CD4-positive, alpha-beta T cell (primary cell): ENCODE measurements at regions not wholly inside any gene's neighbourhood (a gene's known extent, or its start where the extent isn't known, plus 50 kb on each side); places are given as distances from the start of the nearest gene placed in this dataset.

ENCODE experiments used
- ATAC-seq: fragments of 200-7000 bp; cut with Tn5 transposase; one replicate; pipeline ENCODE4 v1.10.0; 2022; ENCODE audit warnings: mild to moderate bottlenecking; ENCODE audit not compliant: poor library complexity
- CTCF ChIA-PET: fragments of 350-600 bp; sonication (Branson Sonifier 250); formaldehyde crosslinking; loops from one replicate; lab custom pipeline; 2021; ENCODE audit warnings: antibody characterized with exemption, inconsistent platforms; lab: Charles Lee
- POLR2A ChIA-PET: fragments of 350-600 bp; sonication (Branson Sonifier 250); formaldehyde crosslinking; loops from one replicate; lab custom pipeline; 2021; ENCODE audit warnings: antibody characterized with exemption, inconsistent platforms; lab: Charles Lee
- DNase-seq, 14 experiments: peaks; one replicate each; pipeline ENCODE4 v3.0.0-alpha.2; 2013 to 2020; ENCODE audit warnings: mixed read lengths in 2 of 14
- H3K27ac ChIP-seq, 2 donors: one replicate each; pipeline versions ENCODE4 v1.5.1 to v1.7.0; 2013; ENCODE audit warnings: low read length in 2 of 2, low read depth in 1 of 2, mild to moderate bottlenecking in 1 of 2
- H3K27me3 ChIP-seq, 2 experiments: 1 replicate in 1 of 2; 2 replicates in 1 of 2; pipeline versions ENCODE4 v1.6.1 to v1.7.0; 2013; ENCODE audit warnings: low read length in 2 of 2, control low read depth in 1 of 2, mild to moderate bottlenecking in 1 of 2, moderate library complexity in 1 of 2; ENCODE audit not compliant: insufficient read depth in 2 of 2, control insufficient read depth in 1 of 2
- H3K36me3 ChIP-seq: one replicate; pipeline ENCODE4 v1.6.1; 2013; ENCODE audit warnings: low read length, control low read depth; ENCODE audit not compliant: insufficient read depth
- H3K4me1 ChIP-seq: one replicate; pipeline ENCODE4 v1.6.1; 2013; ENCODE audit warnings: low read length, control low read depth; ENCODE audit not compliant: insufficient read depth
- H3K4me3 ChIP-seq: one replicate; pipeline ENCODE4 v1.5.1; 2013; ENCODE audit warnings: mild to moderate bottlenecking, low read length, moderate library complexity
- H3K9me3 ChIP-seq, 2 experiments: 1 replicate in 1 of 2; 2 replicates in 1 of 2; pipeline versions ENCODE4 v1.6.1 to v1.7.0; 2013; ENCODE audit warnings: low read length in 2 of 2, mild to moderate bottlenecking in 2 of 2, control low read depth in 1 of 2, moderate library complexity in 1 of 2; ENCODE audit not compliant: control insufficient read depth in 1 of 2, insufficient read depth in 1 of 2
- H3K27ac Mint-ChIP-seq: one replicate; pipeline ENCODE4 v1.8.0; 2020; ENCODE audit warnings: mixed read lengths
- H3K27me3 Mint-ChIP-seq: one replicate; pipeline ENCODE4 v1.8.0; 2021; ENCODE audit warnings: mixed read lengths
- H3K36me3 Mint-ChIP-seq: one replicate; pipeline ENCODE4 v1.8.0; 2021; ENCODE audit warnings: low read depth, mixed read lengths
- H3K4me1 Mint-ChIP-seq: one replicate; pipeline ENCODE4 v1.8.0; 2021; ENCODE audit warnings: low read depth, mixed read lengths
- H3K4me3 Mint-ChIP-seq: one replicate; pipeline ENCODE4 v1.8.0; 2020; ENCODE audit warnings: mild to moderate bottlenecking, mixed read lengths
- H3K9me3 Mint-ChIP-seq: one replicate; pipeline ENCODE4 v1.8.0; 2020; ENCODE audit warnings: mixed read lengths
- CTCF ChIP-seq: fragments of 200-600 bp; IDR thresholded peaks from one replicate; pipeline ENCODE4 v1.8.0; 2022; ENCODE audit warnings: antibody characterized with exemption, mild to moderate bottlenecking
- intact Hi-C, 2 experiments: fragments of 100-400 bp; cut with DNase I in 1 of 2; cut with micrococcal nuclease in 1 of 2; formaldehyde crosslinking; loops; one replicate each; pipeline versions ENCODE4 v1.15.1 to v1.9.0; 2023 to 2025; cut with DNase I, micrococcal nuclease

- DNase-seq (no peak), ATAC-seq (no peak)
- no peaks in the 10 kb centered on the region for H3K27me3 Mint-ChIP-seq
- Histone ChIP-seq H3K27me3 (no peaks in the 10 kb centered on the region), H3K9me3 (no peaks in the 10 kb centered on the region), H3K27ac (no peak overlapping the region), H3K4me1 (peaks cover 13% of the 10 kb centered on the region), H3K36me3 (no peaks in the 10 kb centered on the region), H3K4me3 (no peak overlapping the region)
- H3K4me3 Mint-ChIP-seq, result no peak overlapping the region
- H3K4me1 Mint-ChIP-seq, result peaks cover 15% of the 10 kb centered on the region
- H3K27ac Mint-ChIP-seq, result no peak overlapping the region
- H3K36me3 Mint-ChIP-seq, result no peaks in the 10 kb centered on the region
- CTCF ChIA-PET, result no interaction called here
- intact Hi-C loops, result no loop called here
- POLR2A ChIA-PET, result no interaction called here
- no peaks in the 10 kb centered on the region for H3K9me3 Mint-ChIP-seq
- TF ChIP-seq CTCF, result no peak
Observed at GRCh38 chr9:105860516-105860915, 166.2 kb downstream of the TMEM38B start.

GRCh38 chr9:105861972-105862371, 167.6 kb downstream of the TMEM38B start:
- Histone ChIP-seq H3K27me3 (no peaks in the 10 kb centered on the region), H3K4me3 (no peak overlapping the region), H3K4me1 (peaks cover 13% of the 10 kb centered on the region), H3K36me3 (no peaks in the 10 kb centered on the region), H3K9me3 (no peaks in the 10 kb centered on the region), H3K27ac (no peak overlapping the region)
- H3K27me3 Mint-ChIP-seq, result no peaks in the 10 kb centered on the region
- no peaks in the 10 kb centered on the region for H3K9me3 Mint-ChIP-seq
- H3K36me3 Mint-ChIP-seq, result no peaks in the 10 kb centered on the region
- no peak for DNase-seq
- TF ChIP-seq CTCF, result no peak
- no peak for ATAC-seq
- intact Hi-C loops, result no loop called here
- no peak overlapping the region for H3K4me3 Mint-ChIP-seq
- POLR2A ChIA-PET, result no interaction called here
- no peak overlapping the region for H3K27ac Mint-ChIP-seq
- CTCF ChIA-PET, result no interaction called here
- H3K4me1 Mint-ChIP-seq, result peaks cover 15% of the 10 kb centered on the region

- H3K9me3 Mint-ChIP-seq, result no peaks in the 10 kb centered on the region
- ChIA-PET POLR2A (no interaction called here), CTCF (no interaction called here)
- no peaks in the 10 kb centered on the region for H3K4me1 Mint-ChIP-seq
- Histone ChIP-seq H3K36me3 (no peaks in the 10 kb centered on the region), H3K4me1 (no peaks in the 10 kb centered on the region), H3K9me3 (no peaks in the 10 kb centered on the region), H3K27me3 (no peaks in the 10 kb centered on the region), H3K27ac (no peak overlapping the region), H3K4me3 (no peak overlapping the region)
- TF ChIP-seq CTCF, result no peak
- ATAC-seq, result no peak
- no peak overlapping the region for H3K27ac Mint-ChIP-seq
- no peak overlapping the region for H3K4me3 Mint-ChIP-seq
- H3K36me3 Mint-ChIP-seq, result no peaks in the 10 kb centered on the region
- no peaks in the 10 kb centered on the region for H3K27me3 Mint-ChIP-seq
- DNase-seq, result no peak
- intact Hi-C loops, result no loop called here
Observed at GRCh38 chr9:105864248-105864898, 170.0 kb downstream of the TMEM38B start.
